GM12892 (cell line): ENCODE measurements at regions not wholly inside any gene's neighbourhood (a gene's known extent, or its start where the extent isn't known, plus 50 kb on each side); places are given as distances from the start of the nearest gene placed in this dataset.

Source experiments
- POLR2A ChIP-seq: IDR thresholded peaks from 2 replicates; pipeline ENCODE4 v1.6.1; 2011; ENCODE audit warnings: low read depth, low read length, control low read depth
- POLR2AphosphoS5 ChIP-seq: IDR thresholded peaks from 2 replicates; pipeline ENCODE4 v1.6.1; 2011; ENCODE audit warnings: low read depth, low read length, control low read depth
- TAF1 ChIP-seq: IDR thresholded peaks from 2 replicates; pipeline ENCODE4 v1.6.1; 2011; ENCODE audit warnings: low read depth, mild to moderate bottlenecking, control low read depth, low read length, borderline replicate concordance

- TF ChIP-seq POLR2A (no peak), POLR2AphosphoS5 (no peak), TAF1 (no peak)
Observed at GRCh38 chr2:45273412-45274249, 264.4 kb upstream of the SIX2 start.
